Thoracic aorta (tissue), 2 donors: ENCODE measurements at regions not wholly inside any gene's neighbourhood (a gene's known extent, or its start where the extent isn't known, plus 50 kb on each side); places are given as distances from the start of the nearest gene placed in this dataset.

Experiments used
- ATAC-seq: fragments of 150-250 bp; one replicate; pipeline ENCODE4 v1.8.0; 2017; ENCODE audit warnings: low read depth; ENCODE audit not compliant: insufficient number of reproducible peaks, low FRiP score
- DNase-seq: peaks from one replicate; pipeline ENCODE4 v3.0.0-alpha.2; 2020; ENCODE audit warnings: low spot score
- H3K27ac ChIP-seq, 2 donors: fragments of 200-600 bp; sonication (generic); 1 replicate in 1 of 2; 2 replicates in 1 of 2; pipeline ENCODE4 v1.5.1; 2016; ENCODE audit warnings: mild to moderate bottlenecking in 2 of 2, moderate library complexity in 2 of 2
- H3K27me3 ChIP-seq: fragments of 200-600 bp; sonication (generic); replicated peaks from 2 replicates; pipeline ENCODE4 v1.6.0; 2016; ENCODE audit warnings: mild to moderate bottlenecking; ENCODE audit not compliant: insufficient read depth
- H3K36me3 ChIP-seq: fragments of 200-600 bp; sonication (generic); one replicate; pipeline ENCODE4 v1.5.1; 2016
- H3K4me1 ChIP-seq, 2 donors: fragments of 200-600 bp; sonication (generic); 1 replicate in 1 of 2; 2 replicates in 1 of 2; pipeline versions ENCODE4 v1.5.1 to v1.6.0; 2016; ENCODE audit warnings: low read depth in 2 of 2, mild to moderate bottlenecking in 1 of 2; ENCODE audit not compliant: control insufficient read depth in 1 of 2
- H3K4me3 ChIP-seq: fragments of 200-600 bp; sonication (generic); 2 replicates; pipeline ENCODE4 v1.5.1; 2016; ENCODE audit warnings: mild to moderate bottlenecking
- H3K9me3 ChIP-seq: fragments of 200-600 bp; sonication (generic); 2 replicates; pipeline ENCODE4 v1.5.1; 2016
- CTCF ChIP-seq: fragments of 200-600 bp; sonication (generic); IDR thresholded peaks from one replicate; pipeline ENCODE4 v1.5.1; 2019; ENCODE audit warnings: antibody characterized with exemption

- Histone ChIP-seq H3K36me3 (no peaks in the 10 kb centered on the region), H3K4me1 (peaks cover 0 to 5% of the 10 kb centered on the region in 2 donors), H3K4me3 (no peak overlapping the region), H3K27ac (no peak overlapping the region), H3K27me3 (no peaks in the 10 kb centered on the region), H3K9me3 (no peaks in the 10 kb centered on the region)
- no peak for TF ChIP-seq CTCF
- DNase-seq: no peak
- no peak for ATAC-seq
Observed at GRCh38 chr9:121581786-121582600, 69.4 kb upstream of the DAB2IP start.

DNA sequence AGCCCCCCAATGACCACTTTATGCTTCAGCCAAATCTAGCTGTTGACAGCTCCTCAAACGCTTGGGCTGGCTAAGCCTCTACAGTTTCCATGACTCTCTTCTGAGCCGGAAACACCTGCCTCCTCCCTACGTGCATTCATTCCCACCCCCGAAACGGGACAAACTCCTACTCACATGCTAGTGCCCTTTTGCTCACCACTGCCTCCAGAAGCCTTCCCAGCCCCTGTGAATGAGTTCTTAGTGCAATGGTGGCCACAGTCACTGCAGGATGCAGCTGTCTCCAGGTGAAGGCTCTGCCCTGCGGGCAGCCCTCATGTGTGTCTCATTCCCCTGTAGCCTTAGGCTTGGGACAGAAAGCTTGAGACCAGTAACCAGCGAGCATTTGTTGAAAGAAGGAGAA is 68.8 kb upstream of the DAB2IP start:
- H3K4me1 ChIP-seq: peaks cover 0 to 5% of the 10 kb centered on the region in 2 donors
- no peak overlapping the region for H3K27ac ChIP-seq
- H3K27me3 ChIP-seq: no peaks in the 10 kb centered on the region
- no peaks in the 10 kb centered on the region for H3K9me3 ChIP-seq
- ATAC-seq: no peak
- H3K4me3 ChIP-seq: no peak overlapping the region
- no peak for TF ChIP-seq CTCF
- no peaks in the 10 kb centered on the region for H3K36me3 ChIP-seq
- DNase-seq: no peak

DNA sequence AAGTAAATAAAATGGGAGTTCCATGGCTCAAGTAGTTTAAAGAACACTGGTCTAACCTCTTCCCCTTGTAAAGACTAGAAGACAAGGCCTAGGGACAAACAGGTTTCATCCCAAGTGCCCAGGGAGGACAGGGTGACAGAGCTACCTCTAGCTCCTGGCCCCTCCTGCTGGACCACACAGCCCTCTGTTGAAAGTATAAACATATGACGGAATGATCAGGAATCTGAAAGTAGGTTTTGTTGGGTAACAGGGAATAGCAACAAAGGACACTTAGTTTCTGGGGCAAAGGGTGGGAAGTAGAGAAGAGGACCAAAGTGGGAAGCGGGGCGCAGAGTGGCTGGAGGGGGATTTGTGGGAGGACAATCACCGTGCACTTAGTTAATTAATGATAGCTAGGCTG is 67.0 kb upstream of the DAB2IP start:
- ATAC-seq (no peak), DNase-seq (no peak)
- Histone ChIP-seq H3K36me3 (no peaks in the 10 kb centered on the region), H3K27me3 (no peaks in the 10 kb centered on the region), H3K27ac (no peak overlapping the region), H3K4me3 (no peak overlapping the region), H3K4me1 (peaks cover 0 to 5% of the 10 kb centered on the region in 2 donors), H3K9me3 (no peaks in the 10 kb centered on the region)
- no peak for TF ChIP-seq CTCF

GRCh38 chr9:121587863-121588262 is 63.6 kb upstream of the DAB2IP start:
- DNase-seq (no peak), ATAC-seq (no peak)
- H3K4me1 ChIP-seq: peaks cover 0 to 5% of the 10 kb centered on the region in 2 donors
- no peak for TF ChIP-seq CTCF
- no peaks in the 10 kb centered on the region for H3K36me3 ChIP-seq
- H3K4me3 ChIP-seq: no peak overlapping the region
- H3K9me3 ChIP-seq: no peaks in the 10 kb centered on the region
- H3K27ac ChIP-seq: no peak overlapping the region
- H3K27me3 ChIP-seq: no peaks in the 10 kb centered on the region

- DNase-seq (no peak), ATAC-seq (no peak)
- H3K36me3 ChIP-seq: no peaks in the 10 kb centered on the region
- H3K27me3 ChIP-seq: no peaks in the 10 kb centered on the region
- no peak overlapping the region for H3K4me3 ChIP-seq
- no peak overlapping the region for H3K27ac ChIP-seq
- no peaks in the 10 kb centered on the region for H3K9me3 ChIP-seq
- no peak for TF ChIP-seq CTCF
- H3K4me1 ChIP-seq: peaks cover 0 to 5% of the 10 kb centered on the region in 2 donors
Observed at GRCh38 chr9:121589986-121590385, 61.4 kb upstream of the DAB2IP start.
